ENCODE measurements at regions not wholly inside any gene's neighbourhood (a gene's known extent, or its start where the extent isn't known, plus 50 kb on each side); places are given as distances from the start of the nearest gene placed in this dataset.
"Not testable (repeated sequence)": the region's sequence is repeated elsewhere in the genome, so short reads cannot be mapped to it uniquely, and the experiment has no call there.

GRCh38 chr4:151850791-151851213 lies 90.0 kb upstream of the GATB start:
- no peak overlapping the region for H2AFZ ChIP-seq (ENCODE audit: low read depth)

GRCh38 chr4:151845551-151845950 lies 84.7 kb upstream of the GATB start:
- not testable (repeated sequence) for H3K4me2 ChIP-seq; H3K4me3 ChIP-seq (IDR thresholded peaks at IDR 0.05; ENCODE audit: insufficient read depth, low read depth, low read length); H3K9ac ChIP-seq; H3K27me3 ChIP-seq (ENCODE audit: insufficient read depth, low read depth); H3K4me1 ChIP-seq (ENCODE audit: low read depth, poor library complexity, severe bottlenecking); H4K20me1 ChIP-seq (ENCODE audit: insufficient read depth); H2AFZ ChIP-seq (ENCODE audit: low read depth); H3K27ac ChIP-seq; H3K79me2 ChIP-seq (ENCODE audit: insufficient read depth, low read depth); H3K36me3 ChIP-seq (ENCODE audit: insufficient read depth)

More at GRCh38 chr4:151850791-151851213, 90.0 kb upstream of the GATB start:
- no peak overlapping the region for H3K27ac ChIP-seq
- H3K4me2 ChIP-seq: no peak overlapping the region
- H3K4me1 ChIP-seq (ENCODE audit: low read depth, poor library complexity, severe bottlenecking): no peaks in the 10 kb centered on the region
- no peaks in the 10 kb centered on the region for H4K20me1 ChIP-seq (ENCODE audit: insufficient read depth)
- H3K27me3 ChIP-seq (ENCODE audit: insufficient read depth, low read depth): no peaks in the 10 kb centered on the region
- TF ChIP-seq CTCF (conservative IDR thresholded peaks at IDR 0.05; ENCODE audit: low read depth, low read length): no peak
- no peak overlapping the region for H3K4me3 ChIP-seq (IDR thresholded peaks at IDR 0.05; ENCODE audit: insufficient read depth, low read depth, low read length)
- no peaks in the 10 kb centered on the region for H3K79me2 ChIP-seq (ENCODE audit: insufficient read depth, low read depth)
- H3K9ac ChIP-seq: no peak overlapping the region
- H3K36me3 ChIP-seq (ENCODE audit: insufficient read depth): no peaks in the 10 kb centered on the region

GRCh38 chr4:151842430-151843079 lies 81.7 kb upstream of the GATB start:
- Histone ChIP-seq H3K4me3 (IDR thresholded peaks at IDR 0.05; ENCODE audit: insufficient read depth, low read depth, low read length) (no peak overlapping the region), H3K9ac (no peak overlapping the region), H3K36me3 (ENCODE audit: insufficient read depth) (no peaks in the 10 kb centered on the region), H3K27me3 (ENCODE audit: insufficient read depth, low read depth) (no peaks in the 10 kb centered on the region), H4K20me1 (ENCODE audit: insufficient read depth) (no peaks in the 10 kb centered on the region), H3K4me2 (no peak overlapping the region), H3K79me2 (ENCODE audit: insufficient read depth, low read depth) (no peaks in the 10 kb centered on the region), H3K27ac (no peak overlapping the region), H2AFZ (ENCODE audit: low read depth) (no peak overlapping the region), H3K4me1 (ENCODE audit: low read depth, poor library complexity, severe bottlenecking) (no peaks in the 10 kb centered on the region)
- no peak for TF ChIP-seq CTCF (conservative IDR thresholded peaks at IDR 0.05; ENCODE audit: low read depth, low read length)

GRCh38 chr4:151841107-151841506 lies 80.3 kb upstream of the GATB start:
- Histone ChIP-seq H3K4me2 (no peak overlapping the region), H3K27ac (no peak overlapping the region), H3K4me1 (ENCODE audit: low read depth, poor library complexity, severe bottlenecking) (no peaks in the 10 kb centered on the region), H3K36me3 (ENCODE audit: insufficient read depth) (no peaks in the 10 kb centered on the region), H2AFZ (ENCODE audit: low read depth) (no peak overlapping the region), H4K20me1 (ENCODE audit: insufficient read depth) (no peaks in the 10 kb centered on the region), H3K9ac (no peak overlapping the region), H3K4me3 (IDR thresholded peaks at IDR 0.05; ENCODE audit: insufficient read depth, low read depth, low read length) (no peak overlapping the region), H3K79me2 (ENCODE audit: insufficient read depth, low read depth) (no peaks in the 10 kb centered on the region), H3K27me3 (ENCODE audit: insufficient read depth, low read depth) (no peaks in the 10 kb centered on the region)
- no peak for TF ChIP-seq CTCF (conservative IDR thresholded peaks at IDR 0.05; ENCODE audit: low read depth, low read length)

- no peak overlapping the region for H3K9ac ChIP-seq
- H3K4me3 ChIP-seq (IDR thresholded peaks at IDR 0.05; ENCODE audit: insufficient read depth, low read depth, low read length): no peak overlapping the region
- no peak overlapping the region for H3K27ac ChIP-seq
- no peaks in the 10 kb centered on the region for H3K36me3 ChIP-seq (ENCODE audit: insufficient read depth)
- H3K4me2 ChIP-seq: no peak overlapping the region
- H4K20me1 ChIP-seq (ENCODE audit: insufficient read depth): no peaks in the 10 kb centered on the region
- no peaks in the 10 kb centered on the region for H3K27me3 ChIP-seq (ENCODE audit: insufficient read depth, low read depth)
- H3K79me2 ChIP-seq (ENCODE audit: insufficient read depth, low read depth): no peaks in the 10 kb centered on the region
- H3K4me1 ChIP-seq (ENCODE audit: low read depth, poor library complexity, severe bottlenecking): no peaks in the 10 kb centered on the region
- TF ChIP-seq CTCF (conservative IDR thresholded peaks at IDR 0.05; ENCODE audit: low read depth, low read length): no peak
- no peak overlapping the region for H2AFZ ChIP-seq (ENCODE audit: low read depth)
These were observed 74.7 kb upstream of the GATB start for GRCh38 chr4:151835467-151835866.
